Femur (tissue), 1 donor: ENCODE measurements at regions not wholly inside any gene's neighbourhood (a gene's known extent, or its start where the extent isn't known, plus 50 kb on each side); places are given as distances from the start of the nearest gene placed in this dataset.
"Not testable (repeated sequence)": the region's sequence is repeated elsewhere in the genome, so short reads cannot be mapped to it uniquely, and the experiment has no call there.

Experiments used
- DNase-seq: peaks from one replicate; pipeline ENCODE4 v3.0.0-alpha.2; 2017

GRCh38 chr5:28009576-28009975 is 971.2 kb upstream of the CDH9 start:
- no peak for DNase-seq

- DNase-seq, result no peak
Measured at GRCh38 chr5:27996665-27997064, 958.3 kb upstream of the CDH9 start.

GRCh38 chr5:27995867-27996266 is 957.5 kb upstream of the CDH9 start:
- DNase-seq, result no peak

- DNase-seq, result no peak
Measured at GRCh38 chr5:27978322-27978721, 939.9 kb upstream of the CDH9 start.

GRCh38 chr5:27969157-27969556 is 930.8 kb upstream of the CDH9 start:
- no peak for DNase-seq

GRCh38 chr5:27963050-27963783 is 924.8 kb upstream of the CDH9 start:
- DNase-seq, result no peak

GRCh38 chr5:27962198-27962597 is 923.8 kb upstream of the CDH9 start:
- DNase-seq, result no peak

- DNase-seq, result no peak
Measured at GRCh38 chr5:27947088-27947487, 908.7 kb upstream of the CDH9 start.

GRCh38 chr5:27944471-27944870 is 906.1 kb upstream of the CDH9 start:
- no peak for DNase-seq

- DNase-seq, result no peak
Measured at GRCh38 chr5:27938989-27939388, 900.6 kb upstream of the CDH9 start.

GRCh38 chr5:27928060-27928459 is 889.7 kb upstream of the CDH9 start:
- no peak for DNase-seq

GRCh38 chr5:27911216-27911615 is 872.8 kb upstream of the CDH9 start:
- DNase-seq, result no peak

- no peak for DNase-seq
Measured at GRCh38 chr5:27908341-27908740, 870.0 kb upstream of the CDH9 start.

- no peak for DNase-seq
Measured at GRCh38 chr5:27906931-27907601, 868.7 kb upstream of the CDH9 start.

- no peak for DNase-seq
Measured at GRCh38 chr5:27906481-27906880, 868.1 kb upstream of the CDH9 start.

- DNase-seq, result no peak
Measured at GRCh38 chr5:27900761-27901160, 862.4 kb upstream of the CDH9 start.

- no peak for DNase-seq
Measured at GRCh38 chr5:27876071-27876470, 837.7 kb upstream of the CDH9 start.

- DNase-seq, result no peak
Measured at GRCh38 chr5:27875148-27875547, 836.8 kb upstream of the CDH9 start.

GRCh38 chr5:27868292-27868691 is 829.9 kb upstream of the CDH9 start:
- DNase-seq, result no peak

- no peak for DNase-seq
Measured at GRCh38 chr5:27855491-27855890, 817.1 kb upstream of the CDH9 start.

- DNase-seq, result no peak
Measured at GRCh38 chr5:27854243-27854852, 816.0 kb upstream of the CDH9 start.

GRCh38 chr5:27845248-27845647 is 806.9 kb upstream of the CDH9 start:
- DNase-seq, result no peak

GRCh38 chr5:27836704-27837103 is 798.3 kb upstream of the CDH9 start:
- DNase-seq, result not testable (repeated sequence)

- DNase-seq, result no peak
Measured at GRCh38 chr5:27832886-27833285, 794.5 kb upstream of the CDH9 start.
